Activated naive CD4-positive, alpha-beta T cell (primary cell): ENCODE measurements at regions not wholly inside any gene's neighbourhood (a gene's known extent, or its start where the extent isn't known, plus 50 kb on each side); places are given as distances from the start of the nearest gene placed in this dataset.

Experiments used
- DNase-seq, 4 experiments: peaks; one replicate each; lab custom pipeline; 2025; lab: John Stamatoyannopoulos, UW

GRCh38 chr1:48052923-48053291 lies 55.7 kb upstream of the TRABD2B start:
- no peak for DNase-seq

DNA sequence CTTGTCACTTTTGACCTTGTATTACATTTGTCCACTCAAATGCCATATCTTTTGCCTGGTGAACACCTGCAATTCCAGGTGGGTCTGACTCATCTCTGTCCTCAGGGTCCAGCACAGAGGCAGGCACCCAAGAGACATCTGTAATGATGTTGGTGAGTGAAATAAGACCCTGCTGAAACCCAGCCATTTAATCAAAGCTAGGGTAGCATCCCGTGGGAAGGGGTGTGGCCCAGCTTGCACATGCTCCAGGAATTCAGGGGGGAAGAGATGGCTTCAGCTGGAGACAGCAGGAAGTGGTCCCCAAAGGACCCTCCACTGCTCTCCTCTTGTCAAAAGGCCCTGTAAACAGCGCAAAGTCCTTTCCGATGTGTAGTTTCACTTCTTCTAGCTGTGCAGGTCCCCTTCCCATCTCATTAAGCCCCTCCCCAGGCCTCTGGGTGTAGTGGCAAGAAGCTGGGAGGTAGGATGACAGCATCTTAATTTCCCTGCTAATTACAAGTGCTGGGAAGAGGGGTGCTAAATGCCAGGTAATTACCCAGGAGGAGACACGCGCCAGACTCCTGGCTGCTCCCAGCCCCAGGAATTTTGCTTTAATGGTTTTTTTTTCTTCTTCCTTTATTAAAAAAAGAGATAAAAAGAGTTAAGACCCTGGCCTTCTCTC lies 54.4 kb upstream of the TRABD2B start:
- no peak for DNase-seq

DNA sequence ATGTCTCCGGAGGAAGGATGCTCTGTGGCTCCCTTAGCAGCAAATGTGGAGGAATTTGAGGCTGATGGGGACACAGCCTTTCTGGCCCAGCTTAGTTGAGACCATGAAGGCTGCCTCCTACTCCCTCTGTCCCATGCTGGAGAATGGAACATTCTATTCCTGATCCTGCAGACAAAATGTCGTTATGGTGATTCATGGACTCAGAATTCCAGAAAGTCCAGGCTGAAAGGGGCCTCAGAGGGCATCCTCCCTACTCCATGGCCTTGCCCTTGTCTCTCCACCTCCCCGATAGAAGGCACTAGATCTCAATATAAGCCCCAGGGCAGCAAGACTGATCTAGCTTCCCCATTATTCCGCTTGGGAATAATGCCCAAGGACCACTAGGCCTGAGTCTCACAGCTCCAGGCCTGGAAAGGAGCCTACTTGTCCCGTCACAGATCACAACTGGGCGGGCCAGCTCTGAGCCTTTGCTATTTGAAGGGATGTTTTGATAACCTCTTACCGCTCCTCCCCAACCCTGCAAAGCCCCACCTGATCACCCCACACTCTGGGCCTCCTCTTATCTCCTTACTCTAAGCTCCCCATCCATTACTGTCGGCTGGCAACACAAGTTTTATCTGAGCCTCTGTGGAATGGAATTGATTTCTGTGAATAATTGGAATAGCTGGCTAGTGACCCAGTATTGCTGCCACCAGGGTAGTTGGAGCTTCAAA lies 52.8 kb upstream of the TRABD2B start:
- no peak for DNase-seq

DNA sequence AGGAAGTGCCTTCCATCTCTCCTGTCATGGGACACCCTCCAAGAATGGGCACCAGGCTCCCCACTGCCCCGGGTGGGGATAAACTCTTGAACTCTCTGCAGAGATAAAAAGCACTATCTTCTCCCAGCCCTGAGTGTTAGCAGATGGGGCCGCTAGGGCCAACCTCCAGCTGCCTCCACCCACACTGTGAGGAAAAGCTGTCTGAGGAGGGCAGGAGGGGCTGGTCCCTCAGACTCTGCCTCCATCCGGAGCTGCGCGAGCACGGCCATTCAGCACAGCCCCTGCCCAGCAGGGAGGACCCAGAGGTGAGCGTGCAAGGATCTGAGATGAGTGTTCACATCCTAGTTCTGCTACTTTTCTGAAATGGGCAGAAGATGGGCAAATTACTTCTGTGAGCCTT lies 51.8 kb upstream of the TRABD2B start:
- DNase-seq: no peak

GRCh38 chr1:48048064-48048463 lies 50.9 kb upstream of the TRABD2B start:
- no peak for DNase-seq

GRCh38 chr1:48047116-48047515 lies 49.9 kb upstream of the TRABD2B start:
- DNase-seq: no peak
